Panc1 (cell line): ENCODE measurements at regions not wholly inside any gene's neighbourhood (a gene's known extent, or its start where the extent isn't known, plus 50 kb on each side); places are given as distances from the start of the nearest gene placed in this dataset.

ENCODE experiments used
- ATAC-seq: fragments of 200-7000 bp; cut with Tn5 transposase; 2 replicates; pipeline ENCODE4 v1.9.1; 2020; ENCODE audit warnings: mild to moderate bottlenecking, moderate library complexity
- BruUV-seq: library from RNA; stranded (reverse); fragments of 400-500 nt; replicated peaks from 2 replicates; lab custom pipeline; 2021; lab: Mats Ljungman, UMichigan
- CTCF ChIA-PET: fragments of 300-600 bp; sonication (Branson Sonifier 250); formaldehyde crosslinking; loops from one replicate; lab custom pipeline; 2022; ENCODE audit warnings: antibody characterized with exemption; lab: Charles Lee
- POLR2A ChIA-PET: fragments of 300-600 bp; sonication (Branson Sonifier 250); formaldehyde crosslinking; loops from one replicate; lab custom pipeline; 2022; ENCODE audit warnings: antibody characterized with exemption; lab: Charles Lee
- DNase-seq: peaks from one replicate; pipeline ENCODE4 v3.0.0-alpha.2; 2010; ENCODE audit warnings: low read depth, low spot score
- H3K27ac ChIP-seq: 2 replicates; pipeline ENCODE4 v1.5.1; 2011; ENCODE audit warnings: mild to moderate bottlenecking, low read length, inconsistent platforms
- H3K27me3 ChIP-seq: fragments of 200-500 bp; sonication (Bioruptor generic); 2 replicates; pipeline ENCODE4 v1.6.0; 2014; ENCODE audit warnings: low read length, inconsistent platforms; ENCODE audit not compliant: control insufficient read depth, insufficient read depth
- H3K36me3 ChIP-seq: fragments of 200-500 bp; sonication (Bioruptor generic); 2 replicates; pipeline ENCODE4 v1.5.1; 2014; ENCODE audit warnings: inconsistent platforms, mild to moderate bottlenecking, low read length, moderate library complexity; ENCODE audit not compliant: control insufficient read depth, insufficient read depth
- H3K4me1 ChIP-seq: 2 replicates; pipeline ENCODE4 v1.5.1; 2011; ENCODE audit warnings: inconsistent platforms, mild to moderate bottlenecking, low read length, moderate library complexity; ENCODE audit not compliant: control insufficient read depth, insufficient read depth
- H3K4me3 ChIP-seq, 2 experiments: 2 replicates each; pipeline ENCODE4 v1.5.1; 2011 to 2012; ENCODE audit warnings: low read depth in 2 of 2, low read length in 2 of 2, mild to moderate bottlenecking in 2 of 2, inconsistent platforms in 1 of 2, moderate library complexity in 1 of 2
- H3K9me3 ChIP-seq: fragments of 200-500 bp; sonication (Bioruptor generic); 2 replicates; pipeline ENCODE4 v1.5.1; 2014; ENCODE audit warnings: low read depth, mild to moderate bottlenecking, inconsistent platforms, low read length, moderate library complexity; ENCODE audit not compliant: control insufficient read depth, insufficient read depth
- POLR2AphosphoS5 ChIP-seq: IDR thresholded peaks from 2 replicates; pipeline ENCODE4 v1.6.1; 2012; ENCODE audit warnings: mild to moderate bottlenecking, low read depth, low read length, moderate library complexity
- REST ChIP-seq, 2 experiments: IDR thresholded peaks; 2 replicates each; pipeline ENCODE4 v1.6.1; 2011 to 2012; ENCODE audit warnings: low read depth in 2 of 2, control low read depth in 1 of 2, low read length in 1 of 2, mild to moderate bottlenecking in 1 of 2, moderate library complexity in 1 of 2; ENCODE audit not compliant: insufficient read depth in 1 of 2
- SIN3A ChIP-seq: IDR thresholded peaks from 2 replicates; pipeline ENCODE4 v1.6.1; 2012; ENCODE audit warnings: low read depth, mild to moderate bottlenecking, low read length, moderate library complexity, borderline replicate concordance; ENCODE audit not compliant: insufficient read depth
- TCF7L2 ChIP-seq: IDR thresholded peaks from 2 replicates; pipeline ENCODE4 v1.6.1; 2011; ENCODE audit warnings: mild to moderate bottlenecking, low read depth, low read length, inconsistent platforms
- in situ Hi-C: cut with HindIII; loops from 2 replicates; pipeline ENCODE4 v1.10.0; 2016; ENCODE audit warnings: low sequenced_read_pairs, low pct_unique_long_range_greater_than_20kb
- intact Hi-C: fragments of 100-400 bp; cut with micrococcal nuclease; formaldehyde crosslinking; loops from one replicate; pipeline ENCODE4 v1.10.0; 2022; ENCODE audit not compliant: unreplicated experiment
- TF ChIP-seq, protein P1 (sequence below): fragments of 450-650 bp; IDR thresholded peaks from 2 replicates; pipeline ENCODE4 v1.5.1; 2017; ENCODE audit warnings: mild to moderate bottlenecking

- Histone ChIP-seq H3K27me3 (no peaks in the 10 kb centered on the region), H3K4me3 (no peak overlapping the region), H3K36me3 (no peaks in the 10 kb centered on the region), H3K4me1 (no peaks in the 10 kb centered on the region), H3K9me3 (no peaks in the 10 kb centered on the region), H3K27ac (no peak overlapping the region)
- in situ Hi-C loops (no loop called here), intact Hi-C loops (no loop called here)
- ChIA-PET CTCF (no interaction called here), POLR2A (no interaction called here)
- ATAC-seq (no peak), DNase-seq (no peak)
- BruUV-seq: no TSS peak
- no peak for TF ChIP-seq REST (IDR thresholded peaks at IDR 0.05; ENCODE audit: insufficient read depth in 1 of 2, low read depth in 2 of 2, low read length in 1 of 2)
- TF ChIP-seq TCF7L2: no peak
- TF ChIP-seq, protein P1, sequence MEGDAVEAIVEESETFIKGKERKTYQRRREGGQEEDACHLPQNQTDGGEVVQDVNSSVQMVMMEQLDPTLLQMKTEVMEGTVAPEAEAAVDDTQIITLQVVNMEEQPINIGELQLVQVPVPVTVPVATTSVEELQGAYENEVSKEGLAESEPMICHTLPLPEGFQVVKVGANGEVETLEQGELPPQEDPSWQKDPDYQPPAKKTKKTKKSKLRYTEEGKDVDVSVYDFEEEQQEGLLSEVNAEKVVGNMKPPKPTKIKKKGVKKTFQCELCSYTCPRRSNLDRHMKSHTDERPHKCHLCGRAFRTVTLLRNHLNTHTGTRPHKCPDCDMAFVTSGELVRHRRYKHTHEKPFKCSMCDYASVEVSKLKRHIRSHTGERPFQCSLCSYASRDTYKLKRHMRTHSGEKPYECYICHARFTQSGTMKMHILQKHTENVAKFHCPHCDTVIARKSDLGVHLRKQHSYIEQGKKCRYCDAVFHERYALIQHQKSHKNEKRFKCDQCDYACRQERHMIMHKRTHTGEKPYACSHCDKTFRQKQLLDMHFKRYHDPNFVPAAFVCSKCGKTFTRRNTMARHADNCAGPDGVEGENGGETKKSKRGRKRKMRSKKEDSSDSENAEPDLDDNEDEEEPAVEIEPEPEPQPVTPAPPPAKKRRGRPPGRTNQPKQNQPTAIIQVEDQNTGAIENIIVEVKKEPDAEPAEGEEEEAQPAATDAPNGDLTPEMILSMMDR: no peak
- TF ChIP-seq POLR2AphosphoS5: no peak
- no peak for TF ChIP-seq SIN3A
Measured at GRCh38 chr5:158133369-158133768, 274.4 kb upstream of the CLINT1 start.

DNA sequence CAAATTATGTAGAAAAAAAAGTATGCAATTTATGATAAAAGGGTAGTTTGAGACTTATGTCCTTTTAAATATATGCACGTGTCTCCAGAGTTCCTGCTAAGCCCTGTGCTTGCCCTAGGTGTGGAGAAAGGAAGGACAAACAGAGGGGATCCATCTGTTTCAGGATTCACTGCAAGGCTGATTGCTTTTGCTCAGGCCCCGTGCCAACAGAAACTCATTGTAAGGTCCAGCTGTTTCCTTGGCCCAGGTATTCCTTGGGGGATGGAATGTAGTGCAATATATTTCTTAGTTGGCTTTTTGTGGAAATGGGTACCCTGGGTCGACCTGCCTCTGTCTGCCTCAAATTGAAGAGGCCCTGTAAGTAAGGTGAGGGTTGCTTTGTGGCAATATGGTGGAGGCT, 268.6 kb upstream of the CLINT1 start:
- no peaks in the 10 kb centered on the region for H3K27me3 ChIP-seq
- H3K36me3 ChIP-seq: no peaks in the 10 kb centered on the region
- no peak overlapping the region for H3K27ac ChIP-seq
- no peaks in the 10 kb centered on the region for H3K4me1 ChIP-seq
- in situ Hi-C loops (no loop called here), intact Hi-C loops (no loop called here)
- ATAC-seq: no peak
- DNase-seq: no peak
- H3K4me3 ChIP-seq: no peak overlapping the region
- BruUV-seq: no TSS peak
- ChIA-PET CTCF (no interaction called here), POLR2A (no interaction called here)
- TF ChIP-seq SIN3A (no peak), TCF7L2 (no peak), POLR2AphosphoS5 (no peak), REST (IDR thresholded peaks at IDR 0.05; ENCODE audit: insufficient read depth in 1 of 2, low read depth in 2 of 2, low read length in 1 of 2) (no peak)
- TF ChIP-seq, protein P1: no peak
- no peaks in the 10 kb centered on the region for H3K9me3 ChIP-seq
